CD8-positive, alpha-beta memory T cell (primary cell): ENCODE measurements at regions not wholly inside any gene's neighbourhood (a gene's known extent, or its start where the extent isn't known, plus 50 kb on each side); places are given as distances from the start of the nearest gene placed in this dataset.

ENCODE experiments used
- CTCF ChIA-PET: fragments of 350-600 bp; sonication (Branson Sonifier 250); formaldehyde crosslinking; loops from one replicate; lab custom pipeline; 2021; ENCODE audit warnings: antibody characterized with exemption; lab: Charles Lee
- POLR2A ChIA-PET: fragments of 350-600 bp; sonication (Branson Sonifier 250); formaldehyde crosslinking; loops from one replicate; lab custom pipeline; 2021; ENCODE audit warnings: antibody characterized with exemption; lab: Charles Lee
- DNase-seq, 5 donors: peaks; one replicate each; pipeline versions ENCODE4 v3.0.0 to v3.0.0-alpha.2; 2020 to 2022; ENCODE audit warnings: mixed read lengths in 1 of 5
- H3K27ac ChIP-seq: one replicate; pipeline ENCODE4 v1.7.0; 2013; ENCODE audit warnings: low read depth, mild to moderate bottlenecking, low read length, moderate library complexity
- H3K27me3 ChIP-seq: 2 replicates; pipeline ENCODE4 v1.7.0; 2013; ENCODE audit warnings: low read length, mild to moderate bottlenecking; ENCODE audit not compliant: insufficient read depth, poor library complexity, severe bottlenecking
- H3K36me3 ChIP-seq: 2 replicates; pipeline ENCODE4 v1.7.0; 2013; ENCODE audit warnings: mild to moderate bottlenecking, low read length, moderate library complexity; ENCODE audit not compliant: insufficient read depth
- H3K4me1 ChIP-seq: 2 replicates; pipeline ENCODE4 v1.7.0; 2013; ENCODE audit warnings: mild to moderate bottlenecking, low read length, moderate library complexity; ENCODE audit not compliant: insufficient read depth
- H3K4me3 ChIP-seq: 2 replicates; pipeline ENCODE4 v1.7.0; 2013; ENCODE audit warnings: mild to moderate bottlenecking, low read length
- H3K9me3 ChIP-seq: 2 replicates; pipeline ENCODE4 v1.7.0; 2013; ENCODE audit warnings: mild to moderate bottlenecking, low read length
- H3K27ac Mint-ChIP-seq, 8 donors: one replicate each; pipeline ENCODE4 v1.8.0; 2020 to 2021; ENCODE audit warnings: mixed read lengths in 8 of 8, mild to moderate bottlenecking in 6 of 8, inconsistent platforms in 3 of 8, moderate library complexity in 3 of 8
- H3K27me3 Mint-ChIP-seq, 2 donors: one replicate each; pipeline ENCODE4 v1.8.0; 2020 to 2021; ENCODE audit warnings: mixed read lengths in 2 of 2, mild to moderate bottlenecking in 1 of 2, moderate library complexity in 1 of 2
- H3K36me3 Mint-ChIP-seq, 3 donors: one replicate each; pipeline ENCODE4 v1.8.0; 2020 to 2021; ENCODE audit warnings: mixed read lengths in 3 of 3, inconsistent platforms in 1 of 3, mild to moderate bottlenecking in 1 of 3
- H3K4me1 Mint-ChIP-seq, 3 donors: one replicate each; pipeline ENCODE4 v1.8.0; 2020 to 2021; ENCODE audit warnings: mixed read lengths in 3 of 3, inconsistent platforms in 1 of 3, mild to moderate bottlenecking in 1 of 3
- H3K4me3 Mint-ChIP-seq, 7 donors: one replicate each; pipeline ENCODE4 v1.8.0; 2020 to 2021; ENCODE audit warnings: mixed read lengths in 7 of 7, mild to moderate bottlenecking in 6 of 7, moderate library complexity in 4 of 7, inconsistent platforms in 2 of 7
- H3K9me3 Mint-ChIP-seq, 5 donors: one replicate each; pipeline ENCODE4 v1.8.0; 2020 to 2022; ENCODE audit warnings: mixed read lengths in 5 of 5, mild to moderate bottlenecking in 3 of 5, moderate library complexity in 2 of 5, inconsistent platforms in 1 of 5

- H3K27me3 ChIP-seq = no peaks in the 10 kb centered on the region
- H3K9me3 ChIP-seq = no peaks in the 10 kb centered on the region
- H3K4me3 ChIP-seq = no peak overlapping the region
- Mint-ChIP-seq H3K4me1 (no peaks in the 10 kb centered on the region), H3K27me3 (peaks cover 0 to 4% of the 10 kb centered on the region in 2 donors), H3K9me3 (peaks cover 5 to 10% (median 6%) of the 10 kb centered on the region in 5 donors), H3K27ac (no peak overlapping the region), H3K4me3 (no peak overlapping the region), H3K36me3 (no peaks in the 10 kb centered on the region)
- no peak for DNase-seq
- POLR2A ChIA-PET = no interaction called here
- no peaks in the 10 kb centered on the region for H3K4me1 ChIP-seq
- H3K27ac ChIP-seq = no peak overlapping the region
- CTCF ChIA-PET = no interaction called here
- no peaks in the 10 kb centered on the region for H3K36me3 ChIP-seq
Measured at GRCh38 chr18:10229458-10229857, 225.0 kb upstream of the APCDD1 start.

GRCh38 chr18:10230072-10230471 lies 224.4 kb upstream of the APCDD1 start:
- H3K9me3 Mint-ChIP-seq = peaks cover 5 to 10% (median 6%) of the 10 kb centered on the region in 5 donors
- no peak overlapping the region for H3K4me3 Mint-ChIP-seq
- Histone ChIP-seq H3K27ac (no peak overlapping the region), H3K4me3 (no peak overlapping the region), H3K27me3 (no peaks in the 10 kb centered on the region), H3K36me3 (no peaks in the 10 kb centered on the region), H3K9me3 (no peaks in the 10 kb centered on the region), H3K4me1 (no peaks in the 10 kb centered on the region)
- DNase-seq = no peak
- H3K36me3 Mint-ChIP-seq = no peaks in the 10 kb centered on the region
- peaks cover 0 to 4% of the 10 kb centered on the region in 2 donors for H3K27me3 Mint-ChIP-seq
- ChIA-PET CTCF (no interaction called here), POLR2A (no interaction called here)
- H3K4me1 Mint-ChIP-seq = no peaks in the 10 kb centered on the region
- no peak overlapping the region for H3K27ac Mint-ChIP-seq

GRCh38 chr18:10231220-10231619 lies 223.2 kb upstream of the APCDD1 start:
- CTCF ChIA-PET = no interaction called here
- Histone ChIP-seq H3K27ac (no peak overlapping the region), H3K4me1 (no peaks in the 10 kb centered on the region), H3K4me3 (no peak overlapping the region), H3K27me3 (no peaks in the 10 kb centered on the region), H3K9me3 (no peaks in the 10 kb centered on the region), H3K36me3 (no peaks in the 10 kb centered on the region)
- peaks cover 0 to 4% of the 10 kb centered on the region in 2 donors for H3K27me3 Mint-ChIP-seq
- peak overlapping the region in 1 of 8 donors; percentile 68 for H3K27ac Mint-ChIP-seq
- H3K4me1 Mint-ChIP-seq = no peaks in the 10 kb centered on the region
- H3K9me3 Mint-ChIP-seq = peaks cover 3 to 5% (median 4%) of the 10 kb centered on the region in 5 donors
- H3K4me3 Mint-ChIP-seq = no peak overlapping the region
- DNase-seq = no peak
- POLR2A ChIA-PET = no interaction called here
- no peaks in the 10 kb centered on the region for H3K36me3 Mint-ChIP-seq

- Mint-ChIP-seq H3K4me3 (no peak overlapping the region), H3K4me1 (no peaks in the 10 kb centered on the region), H3K9me3 (peaks cover 0 to 5% (median 2%) of the 10 kb centered on the region in 5 donors), H3K27me3 (peaks cover 0 to 4% of the 10 kb centered on the region in 2 donors), H3K27ac (no peak overlapping the region), H3K36me3 (no peaks in the 10 kb centered on the region)
- no peak for DNase-seq
- Histone ChIP-seq H3K4me3 (no peak overlapping the region), H3K36me3 (no peaks in the 10 kb centered on the region), H3K9me3 (no peaks in the 10 kb centered on the region), H3K4me1 (no peaks in the 10 kb centered on the region), H3K27ac (no peak overlapping the region), H3K27me3 (no peaks in the 10 kb centered on the region)
- CTCF ChIA-PET = no interaction called here
- POLR2A ChIA-PET = no interaction called here
Measured at GRCh38 chr18:10232062-10232461, 222.4 kb upstream of the APCDD1 start.

GRCh38 chr18:10233082-10233875 lies 221.2 kb upstream of the APCDD1 start:
- no peaks in the 10 kb centered on the region for H3K27me3 ChIP-seq
- Mint-ChIP-seq H3K36me3 (no peaks in the 10 kb centered on the region), H3K9me3 (peaks cover 0 to 5% (median 2%) of the 10 kb centered on the region in 5 donors), H3K4me1 (no peaks in the 10 kb centered on the region), H3K4me3 (no peak overlapping the region), H3K27ac (no peak overlapping the region), H3K27me3 (peaks cover 0 to 1% of the 10 kb centered on the region in 2 donors)
- H3K9me3 ChIP-seq = no peaks in the 10 kb centered on the region
- H3K4me1 ChIP-seq = no peaks in the 10 kb centered on the region
- POLR2A ChIA-PET = no interaction called here
- DNase-seq = no peak
- CTCF ChIA-PET = no interaction called here
- H3K36me3 ChIP-seq = no peaks in the 10 kb centered on the region
- no peak overlapping the region for H3K27ac ChIP-seq
- no peak overlapping the region for H3K4me3 ChIP-seq

GRCh38 chr18:10234281-10234680 lies 220.2 kb upstream of the APCDD1 start:
- H3K4me1 Mint-ChIP-seq = no peaks in the 10 kb centered on the region
- Histone ChIP-seq H3K4me1 (no peaks in the 10 kb centered on the region), H3K27me3 (no peaks in the 10 kb centered on the region), H3K27ac (no peak overlapping the region), H3K36me3 (no peaks in the 10 kb centered on the region), H3K9me3 (no peaks in the 10 kb centered on the region), H3K4me3 (no peak overlapping the region)
- POLR2A ChIA-PET = no interaction called here
- peaks cover 0 to 1% of the 10 kb centered on the region in 2 donors for H3K27me3 Mint-ChIP-seq
- H3K36me3 Mint-ChIP-seq = no peaks in the 10 kb centered on the region
- CTCF ChIA-PET = no interaction called here
- H3K27ac Mint-ChIP-seq = no peak overlapping the region
- H3K4me3 Mint-ChIP-seq = no peak overlapping the region
- no peak for DNase-seq
- H3K9me3 Mint-ChIP-seq = peaks cover 0 to 5% (median 2%) of the 10 kb centered on the region in 5 donors

- H3K36me3 Mint-ChIP-seq = no peaks in the 10 kb centered on the region
- H3K9me3 ChIP-seq = no peaks in the 10 kb centered on the region
- ChIA-PET CTCF (no interaction called here), POLR2A (no interaction called here)
- H3K9me3 Mint-ChIP-seq = peaks cover 0 to 5% (median 2%) of the 10 kb centered on the region in 5 donors
- no peaks in the 10 kb centered on the region for H3K36me3 ChIP-seq
- no peak overlapping the region for H3K27ac ChIP-seq
- no peak overlapping the region for H3K4me3 ChIP-seq
- H3K4me1 ChIP-seq = no peaks in the 10 kb centered on the region
- peaks cover 0 to 1% of the 10 kb centered on the region in 2 donors for H3K27me3 Mint-ChIP-seq
- H3K27me3 ChIP-seq = no peaks in the 10 kb centered on the region
- H3K4me1 Mint-ChIP-seq = no peaks in the 10 kb centered on the region
- H3K27ac Mint-ChIP-seq = no peak overlapping the region
- no peak overlapping the region for H3K4me3 Mint-ChIP-seq
- no peak for DNase-seq
Measured at GRCh38 chr18:10234912-10235660, 219.3 kb upstream of the APCDD1 start.

GRCh38 chr18:10235661-10235952 lies 218.8 kb upstream of the APCDD1 start:
- Mint-ChIP-seq H3K27me3 (no peaks in the 10 kb centered on the region), H3K9me3 (peaks cover 0 to 3% (median 2%) of the 10 kb centered on the region in 5 donors), H3K4me1 (no peaks in the 10 kb centered on the region), H3K4me3 (no peak overlapping the region), H3K36me3 (no peaks in the 10 kb centered on the region), H3K27ac (no peak overlapping the region)
- no peaks in the 10 kb centered on the region for H3K4me1 ChIP-seq
- DNase-seq = no peak
- H3K27me3 ChIP-seq = no peaks in the 10 kb centered on the region
- no peaks in the 10 kb centered on the region for H3K36me3 ChIP-seq
- H3K27ac ChIP-seq = no peak overlapping the region
- ChIA-PET CTCF (no interaction called here), POLR2A (no interaction called here)
- H3K4me3 ChIP-seq = no peak overlapping the region
- H3K9me3 ChIP-seq = no peaks in the 10 kb centered on the region
